ENCODE measurements at regions not wholly inside any gene's neighbourhood (a gene's known extent, or its start where the extent isn't known, plus 50 kb on each side); places are given as distances from the start of the nearest gene placed in this dataset.

DNA sequence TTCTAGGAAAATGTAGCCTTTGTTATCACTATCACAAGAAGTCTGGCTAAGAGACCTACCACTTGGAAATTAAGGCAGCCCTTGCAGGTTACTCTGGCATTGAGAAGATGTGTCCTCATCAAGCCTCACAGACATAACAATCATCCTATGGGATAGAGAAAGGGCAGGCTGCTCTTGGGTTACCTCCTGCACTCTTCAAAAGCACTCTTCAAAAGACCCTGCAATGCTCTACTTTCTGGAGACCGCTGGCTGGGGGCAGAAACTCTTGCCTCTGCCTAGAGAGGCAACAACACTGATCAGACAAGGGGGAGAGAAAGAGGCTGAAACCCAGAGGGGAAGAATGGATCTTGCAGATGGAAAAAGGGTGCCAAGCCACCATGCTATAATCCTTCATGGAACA lies 127.9 kb upstream of the BNIP2 start:
- TF ChIP-seq MAX (CRISPR knock-in tag; IDR thresholded peaks at IDR 0.05) (no peak), ZNF317 (CRISPR knock-in tag; IDR thresholded peaks at IDR 0.05; ENCODE audit: borderline replicate concordance, low read depth) (no peak), TEAD1 (CRISPR knock-in tag; IDR thresholded peaks at IDR 0.05) (no peak), NR2C2 (CRISPR knock-in tag; IDR thresholded peaks at IDR 0.05) (no peak), NR3C1 (CRISPR knock-in tag; conservative IDR thresholded peaks at IDR 0.05; ENCODE audit: low read depth) (no peak), SP1 (CRISPR knock-in tag; conservative IDR thresholded peaks at IDR 0.05) (no peak), FOXJ3 (CRISPR knock-in tag; IDR thresholded peaks at IDR 0.05; ENCODE audit: borderline replicate concordance) (no peak)
- TF ChIP-seq, protein P1, sequence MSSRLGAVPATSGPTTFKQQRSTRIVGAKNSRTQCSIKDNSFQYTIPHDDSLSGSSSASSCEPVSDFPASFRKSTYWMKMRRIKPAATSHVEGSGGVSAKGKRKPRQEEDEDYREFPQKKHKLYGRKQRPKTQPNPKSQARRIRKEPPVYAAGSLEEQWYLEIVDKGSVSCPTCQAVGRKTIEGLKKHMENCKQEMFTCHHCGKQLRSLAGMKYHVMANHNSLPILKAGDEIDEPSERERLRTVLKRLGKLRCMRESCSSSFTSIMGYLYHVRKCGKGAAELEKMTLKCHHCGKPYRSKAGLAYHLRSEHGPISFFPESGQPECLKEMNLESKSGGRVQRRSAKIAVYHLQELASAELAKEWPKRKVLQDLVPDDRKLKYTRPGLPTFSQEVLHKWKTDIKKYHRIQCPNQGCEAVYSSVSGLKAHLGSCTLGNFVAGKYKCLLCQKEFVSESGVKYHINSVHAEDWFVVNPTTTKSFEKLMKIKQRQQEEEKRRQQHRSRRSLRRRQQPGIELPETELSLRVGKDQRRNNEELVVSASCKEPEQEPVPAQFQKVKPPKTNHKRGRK (CRISPR knock-in tag; IDR thresholded peaks at IDR 0.05; ENCODE audit: borderline replicate concordance), result no peak
- TF ChIP-seq, protein P2, sequence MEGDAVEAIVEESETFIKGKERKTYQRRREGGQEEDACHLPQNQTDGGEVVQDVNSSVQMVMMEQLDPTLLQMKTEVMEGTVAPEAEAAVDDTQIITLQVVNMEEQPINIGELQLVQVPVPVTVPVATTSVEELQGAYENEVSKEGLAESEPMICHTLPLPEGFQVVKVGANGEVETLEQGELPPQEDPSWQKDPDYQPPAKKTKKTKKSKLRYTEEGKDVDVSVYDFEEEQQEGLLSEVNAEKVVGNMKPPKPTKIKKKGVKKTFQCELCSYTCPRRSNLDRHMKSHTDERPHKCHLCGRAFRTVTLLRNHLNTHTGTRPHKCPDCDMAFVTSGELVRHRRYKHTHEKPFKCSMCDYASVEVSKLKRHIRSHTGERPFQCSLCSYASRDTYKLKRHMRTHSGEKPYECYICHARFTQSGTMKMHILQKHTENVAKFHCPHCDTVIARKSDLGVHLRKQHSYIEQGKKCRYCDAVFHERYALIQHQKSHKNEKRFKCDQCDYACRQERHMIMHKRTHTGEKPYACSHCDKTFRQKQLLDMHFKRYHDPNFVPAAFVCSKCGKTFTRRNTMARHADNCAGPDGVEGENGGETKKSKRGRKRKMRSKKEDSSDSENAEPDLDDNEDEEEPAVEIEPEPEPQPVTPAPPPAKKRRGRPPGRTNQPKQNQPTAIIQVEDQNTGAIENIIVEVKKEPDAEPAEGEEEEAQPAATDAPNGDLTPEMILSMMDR (IDR thresholded peaks at IDR 0.05), result no peak

Measured in WTC11 (cell line).